HCT116 (cell line): ENCODE measurements at regions not wholly inside any gene's neighbourhood (a gene's known extent, or its start where the extent isn't known, plus 50 kb on each side); places are given as distances from the start of the nearest gene placed in this dataset.

Experiments used
- ATAC-seq: fragments of 200-7000 bp; cut with Tn5 transposase; 2 replicates; pipeline ENCODE4 v1.9.1; 2020; ENCODE audit warnings: mild to moderate bottlenecking, moderate library complexity
- BruUV-seq: library from RNA; stranded (reverse); fragments of 400-500 nt; replicated peaks from 2 replicates; lab custom pipeline; 2021; lab: Mats Ljungman, UMichigan
- CTCF ChIA-PET: fragments of 300-600 bp; sonication (Branson Sonifier 250); formaldehyde crosslinking; loops from one replicate; lab custom pipeline; 2021; ENCODE audit warnings: antibody characterized with exemption; lab: Charles Lee
- POLR2A ChIA-PET: fragments of 300-600, 350-600 bp; sonication (Branson Sonifier 250); formaldehyde crosslinking; loops from one replicate; lab custom pipeline; 2021; ENCODE audit warnings: antibody characterized with exemption; lab: Charles Lee
- RAD21 ChIA-PET, 2 experiments: fragments of 300-600 bp; sonication (Branson Sonifier 250); formaldehyde crosslinking; loops; one replicate each; lab custom pipeline; 2023; ENCODE audit warnings: low total read pairs in 2 of 2; ENCODE audit not compliant: uncharacterized antibody in 2 of 2, unreplicated experiment in 2 of 2, low non-redundant PET in 1 of 2; lab: Charles Lee
- DNase-seq: peaks from one replicate; pipeline ENCODE4 v3.0.0-alpha.2; 2010; ENCODE audit warnings: low read depth, low spot score
- H2AFZ ChIP-seq: fragments of 200-600 bp; shearing (Covaris generic), sonication (generic); 2 replicates; pipeline ENCODE4 v1.6.1; 2017; ENCODE audit warnings: low read depth, mixed run types, mixed read lengths, antibody characterized with exemption, low read length; ENCODE audit not compliant: poor library complexity, severe bottlenecking
- H3K27ac ChIP-seq: 2 replicates; pipeline ENCODE4 v1.5.1; 2012; ENCODE audit warnings: low read depth, low read length
- H3K27me3 ChIP-seq: fragments of 200-600 bp; sonication (generic); 2 replicates; pipeline ENCODE4 v1.6.1; 2016; ENCODE audit warnings: mixed run types, low read length, mixed read lengths; ENCODE audit not compliant: insufficient read depth
- H3K36me3 ChIP-seq, 2 experiments: fragments of 200-500 bp in 1 of 2; fragments of 200-600 bp in 1 of 2; sonication (Bioruptor generic) in 1 of 2; sonication (generic) in 1 of 2; 2 replicates each; pipeline versions ENCODE4 v1.5.1 to v1.6.1; 2014 to 2016; ENCODE audit warnings: low read length in 2 of 2, inconsistent platforms in 1 of 2, mixed read lengths in 1 of 2, mixed run types in 1 of 2; ENCODE audit not compliant: insufficient read depth in 2 of 2, control insufficient read depth in 1 of 2
- H3K4me1 ChIP-seq, 2 experiments: fragments of 200-600 bp in 1 of 2; sonication (generic) in 1 of 2; 2 replicates each; pipeline versions ENCODE4 v1.5.1 to v1.6.1; 2012 to 2017; ENCODE audit warnings: low read length in 2 of 2, inconsistent platforms in 1 of 2, mild to moderate bottlenecking in 1 of 2, mixed read lengths in 1 of 2, mixed run types in 1 of 2, moderate library complexity in 1 of 2; ENCODE audit not compliant: insufficient read depth in 2 of 2, control insufficient read depth in 1 of 2
- H3K4me2 ChIP-seq: fragments of 200-600 bp; sonication (generic); 2 replicates; pipeline ENCODE4 v1.6.1; 2017; ENCODE audit warnings: mixed run types, low read length, mixed read lengths
- H3K4me3 ChIP-seq, 2 experiments: fragments of 200-600 bp in 1 of 2; sonication (generic) in 1 of 2; replicated peaks in 1 of 2; 2 replicates each; pipeline ENCODE4 v1.5.1; 2011 to 2016; ENCODE audit warnings: low read length in 2 of 2, control low read depth in 1 of 2, low read depth in 1 of 2, mild to moderate bottlenecking in 1 of 2, mixed read lengths in 1 of 2, mixed run types in 1 of 2
- H3K79me2 ChIP-seq: fragments of 200-600 bp; sonication (generic); 2 replicates; pipeline ENCODE4 v1.6.1; 2017; ENCODE audit warnings: mild to moderate bottlenecking, mixed run types, low read length, moderate library complexity, mixed read lengths; ENCODE audit not compliant: insufficient read depth
- H3K9ac ChIP-seq: fragments of 200-600 bp; sonication (generic); 2 replicates; pipeline ENCODE4 v1.6.1; 2016; ENCODE audit warnings: low read length, mixed read lengths
- H3K9me2 ChIP-seq: fragments of 200-600 bp; sonication (generic), shearing (Covaris generic); 2 replicates; pipeline ENCODE4 v1.6.1; 2017; ENCODE audit warnings: mixed run types, mild to moderate bottlenecking, moderate library complexity; ENCODE audit not compliant: insufficient read depth
- H3K9me3 ChIP-seq, 2 experiments: fragments of 200-500 bp in 1 of 2; fragments of 200-600 bp in 1 of 2; sonication (Bioruptor generic) in 1 of 2; sonication (generic) in 1 of 2; 2 replicates each; pipeline ENCODE4 v1.6.1; 2014 to 2017; ENCODE audit warnings: low read length in 2 of 2, mixed read lengths in 2 of 2, inconsistent platforms in 1 of 2, low read depth in 1 of 2, mild to moderate bottlenecking in 1 of 2, mixed run types in 1 of 2, moderate library complexity in 1 of 2; ENCODE audit not compliant: control insufficient read depth in 1 of 2, insufficient read depth in 1 of 2
- H4K20me1 ChIP-seq: fragments of 200-600 bp; sonication (generic), shearing (Covaris generic); 2 replicates; pipeline ENCODE4 v1.6.1; 2017; ENCODE audit warnings: mixed run types, mild to moderate bottlenecking, moderate library complexity; ENCODE audit not compliant: insufficient read depth
- ELF1 ChIP-seq: IDR thresholded peaks from 2 replicates; pipeline ENCODE4 v1.6.1; 2012; ENCODE audit warnings: low read depth, borderline replicate concordance
- EZH2phosphoT487 ChIP-seq: fragments of 200-600 bp; IDR thresholded peaks from 2 replicates; pipeline ENCODE4 v1.6.1; 2018; ENCODE audit warnings: antibody characterized with exemption, borderline replicate concordance
- FOSL1 ChIP-seq: IDR thresholded peaks from 2 replicates; pipeline ENCODE4 v1.6.1; 2012; ENCODE audit warnings: low read depth
- JUND ChIP-seq: IDR thresholded peaks from 2 replicates; pipeline ENCODE4 v1.6.1; 2012
- MAX ChIP-seq: IDR thresholded peaks from 2 replicates; pipeline ENCODE4 v1.6.1; 2012
- POLR2AphosphoS5 ChIP-seq: IDR thresholded peaks from 2 replicates; pipeline ENCODE4 v1.6.1; 2011; ENCODE audit warnings: mild to moderate bottlenecking, low read depth, low read length, moderate library complexity
- TCF7L2 ChIP-seq: IDR thresholded peaks from 2 replicates; pipeline ENCODE4 v1.7.0; 2011; ENCODE audit warnings: borderline replicate concordance, inconsistent platforms; ENCODE audit not compliant: insufficient read depth, insufficient read length; ENCODE audit errors: extremely low read depth
- ZBTB33 ChIP-seq: IDR thresholded peaks from 2 replicates; pipeline ENCODE4 v1.6.1; 2011; ENCODE audit warnings: mild to moderate bottlenecking, low read length, moderate library complexity; ENCODE audit not compliant: insufficient replicate concordance; ENCODE audit errors: extremely low read depth
- ZNF274 ChIP-seq: fragments of 200-500 bp; sonication (Bioruptor generic); IDR thresholded peaks from 2 replicates; pipeline ENCODE4 v1.6.1; 2014; ENCODE audit warnings: mild to moderate bottlenecking, low read depth, low read length, inconsistent platforms
- intact Hi-C: fragments of 100-400 bp; cut with micrococcal nuclease; formaldehyde crosslinking; loops from 2 replicates; pipeline ENCODE4 v1.10.0; 2022

GRCh38 chr20:55584964-55585363 lies 420.4 kb downstream of the CBLN4 start:
- Histone ChIP-seq H4K20me1 (no peaks in the 10 kb centered on the region), H3K79me2 (no peaks in the 10 kb centered on the region), H3K27ac (no peak overlapping the region), H3K9ac (no peak overlapping the region), H3K27me3 (no peaks in the 10 kb centered on the region), H3K4me2 (no peak overlapping the region), H3K36me3 (no peaks in the 10 kb centered on the region), H2AFZ (no peak overlapping the region), H3K4me1 (no peaks in the 10 kb centered on the region), H3K4me3 (no peak overlapping the region), H3K9me2 (no peaks in the 10 kb centered on the region), H3K9me3 (peaks cover 15 to 30% of the 10 kb centered on the region in 2 experiments; a peak in 3 of 4 replicates)
- TF ChIP-seq ELF1 = no peak
- no peak for TF ChIP-seq ZBTB33
- no peak for TF ChIP-seq TCF7L2
- no peak for TF ChIP-seq EZH2phosphoT487
- no peak for TF ChIP-seq FOSL1
- no peak for TF ChIP-seq MAX
- TF ChIP-seq ZNF274 = no peak
- TF ChIP-seq JUND = no peak
- no peak for TF ChIP-seq POLR2AphosphoS5
- ChIA-PET CTCF (no interaction called here), RAD21 (no interaction called here), POLR2A (no interaction called here)
- DNase-seq = no peak
- BruUV-seq = no TSS peak
- ATAC-seq = no peak
- intact Hi-C loops = no loop called here
